A673 (cell line): ENCODE measurements at regions not wholly inside any gene's neighbourhood (a gene's known extent, or its start where the extent isn't known, plus 50 kb on each side); places are given as distances from the start of the nearest gene placed in this dataset.

Experiments
- BruUV-seq: library from RNA; stranded (reverse); fragments of 400-500 nt; replicated peaks from 2 replicates; lab custom pipeline; 2021; lab: Mats Ljungman, UMichigan
- CTCF ChIA-PET: fragments of 300-600 bp; sonication (Branson Sonifier 250); formaldehyde crosslinking; loops from one replicate; lab custom pipeline; 2022; ENCODE audit warnings: antibody characterized with exemption; lab: Charles Lee
- POLR2A ChIA-PET: fragments of 300-600 bp; sonication (Branson Sonifier 250); formaldehyde crosslinking; loops from one replicate; lab custom pipeline; 2022; ENCODE audit warnings: antibody characterized with exemption; ENCODE audit not compliant: low non-redundant PET; lab: Charles Lee
- DNase-seq: peaks from one replicate; pipeline ENCODE4 v3.0.0-alpha.2; 2015; ENCODE audit warnings: low spot score
- H3K27ac ChIP-seq: fragments of 200-600 bp; sonication (generic); 2 replicates; pipeline ENCODE4 v1.5.1; 2016; ENCODE audit warnings: mixed run types, low read depth, mild to moderate bottlenecking, mixed read lengths, antibody characterized with exemption, low read length; ENCODE audit not compliant: poor library complexity, severe bottlenecking
- H3K27me3 ChIP-seq: fragments of 200-600 bp; sonication (generic); replicated peaks from 2 replicates; pipeline ENCODE4 v1.6.1; 2017; ENCODE audit warnings: mixed run types, low read depth, mild to moderate bottlenecking, mixed read lengths, antibody characterized with exemption, low read length; ENCODE audit not compliant: insufficient read depth, poor library complexity
- H3K36me3 ChIP-seq: fragments of 200-600 bp; sonication (generic); 2 replicates; pipeline ENCODE4 v1.6.1; 2016; ENCODE audit warnings: mixed run types, mild to moderate bottlenecking, mixed read lengths, antibody characterized with exemption, low read length; ENCODE audit not compliant: insufficient read depth, poor library complexity, severe bottlenecking
- H3K4me1 ChIP-seq: fragments of 200-600 bp; sonication (generic); 2 replicates; pipeline ENCODE4 v1.6.1; 2017; ENCODE audit warnings: mixed run types, mild to moderate bottlenecking, mixed read lengths, antibody characterized with exemption, low read length; ENCODE audit not compliant: insufficient read depth, poor library complexity, severe bottlenecking
- H3K4me3 ChIP-seq: fragments of 200-600 bp; sonication (generic); 2 replicates; pipeline ENCODE4 v1.5.1; 2016; ENCODE audit warnings: low read depth, mixed run types, mild to moderate bottlenecking, mixed read lengths, low read length; ENCODE audit not compliant: poor library complexity, severe bottlenecking
- H3K9me3 ChIP-seq: fragments of 200-600 bp; sonication (generic); 2 replicates; pipeline ENCODE4 v1.6.1; 2016; ENCODE audit warnings: mixed run types, low read depth, mild to moderate bottlenecking, mixed read lengths, antibody characterized with exemption, low read length; ENCODE audit not compliant: poor library complexity, severe bottlenecking
- EZH2 ChIP-seq: fragments of 200-600 bp; sonication (generic); IDR thresholded peaks from 2 replicates; pipeline ENCODE4 v1.6.1; 2017; ENCODE audit warnings: borderline replicate concordance, low read depth, mild to moderate bottlenecking, mixed read lengths, antibody characterized with exemption, low read length; ENCODE audit not compliant: poor library complexity, severe bottlenecking
- intact Hi-C: fragments of 100-400 bp; cut with micrococcal nuclease; formaldehyde crosslinking; loops from one replicate; pipeline ENCODE4 v1.10.0; 2022; ENCODE audit not compliant: unreplicated experiment
- TF ChIP-seq, protein P1 (sequence below): fragments of 300-800, 200-600 bp; sonication (generic); conservative IDR thresholded peaks from 2 replicates; pipeline ENCODE4 v1.5.1; 2017; ENCODE audit warnings: low read depth, mild to moderate bottlenecking, antibody characterized with exemption, low read length, moderate library complexity, mixed read lengths

DNA sequence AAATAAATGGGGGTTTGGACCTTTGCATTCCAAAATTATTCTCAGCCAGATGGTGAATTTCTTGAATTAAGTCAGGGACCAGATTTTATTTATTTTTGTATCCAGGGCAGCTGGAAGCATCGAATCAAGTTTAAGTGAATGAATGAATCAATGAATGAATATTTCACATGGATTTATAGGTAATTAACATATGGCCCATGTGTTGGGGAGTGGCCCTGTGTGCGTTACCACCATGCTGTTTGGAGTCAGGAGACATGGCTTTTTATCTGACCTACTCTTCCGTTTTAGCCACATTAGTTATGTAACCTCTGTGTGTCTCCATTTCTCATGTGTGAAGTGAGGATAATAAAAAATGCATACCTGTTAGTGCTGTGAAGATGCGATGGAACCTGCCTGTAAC is 213.5 kb downstream of the CDH26 start:
- ChIA-PET POLR2A (no interaction called here), CTCF (no interaction called here)
- H3K9me3 ChIP-seq: no peaks in the 10 kb centered on the region
- intact Hi-C loops: no loop called here
- H3K4me3 ChIP-seq: no peak overlapping the region
- no peak for DNase-seq
- TF ChIP-seq, protein P1, sequence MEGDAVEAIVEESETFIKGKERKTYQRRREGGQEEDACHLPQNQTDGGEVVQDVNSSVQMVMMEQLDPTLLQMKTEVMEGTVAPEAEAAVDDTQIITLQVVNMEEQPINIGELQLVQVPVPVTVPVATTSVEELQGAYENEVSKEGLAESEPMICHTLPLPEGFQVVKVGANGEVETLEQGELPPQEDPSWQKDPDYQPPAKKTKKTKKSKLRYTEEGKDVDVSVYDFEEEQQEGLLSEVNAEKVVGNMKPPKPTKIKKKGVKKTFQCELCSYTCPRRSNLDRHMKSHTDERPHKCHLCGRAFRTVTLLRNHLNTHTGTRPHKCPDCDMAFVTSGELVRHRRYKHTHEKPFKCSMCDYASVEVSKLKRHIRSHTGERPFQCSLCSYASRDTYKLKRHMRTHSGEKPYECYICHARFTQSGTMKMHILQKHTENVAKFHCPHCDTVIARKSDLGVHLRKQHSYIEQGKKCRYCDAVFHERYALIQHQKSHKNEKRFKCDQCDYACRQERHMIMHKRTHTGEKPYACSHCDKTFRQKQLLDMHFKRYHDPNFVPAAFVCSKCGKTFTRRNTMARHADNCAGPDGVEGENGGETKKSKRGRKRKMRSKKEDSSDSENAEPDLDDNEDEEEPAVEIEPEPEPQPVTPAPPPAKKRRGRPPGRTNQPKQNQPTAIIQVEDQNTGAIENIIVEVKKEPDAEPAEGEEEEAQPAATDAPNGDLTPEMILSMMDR: no peak
- TF ChIP-seq EZH2: no peak
- no peak overlapping the region for H3K27ac ChIP-seq
- H3K36me3 ChIP-seq: no peaks in the 10 kb centered on the region
- no TSS peak for BruUV-seq
- H3K4me1 ChIP-seq: no peaks in the 10 kb centered on the region
- no peaks in the 10 kb centered on the region for H3K27me3 ChIP-seq

DNA sequence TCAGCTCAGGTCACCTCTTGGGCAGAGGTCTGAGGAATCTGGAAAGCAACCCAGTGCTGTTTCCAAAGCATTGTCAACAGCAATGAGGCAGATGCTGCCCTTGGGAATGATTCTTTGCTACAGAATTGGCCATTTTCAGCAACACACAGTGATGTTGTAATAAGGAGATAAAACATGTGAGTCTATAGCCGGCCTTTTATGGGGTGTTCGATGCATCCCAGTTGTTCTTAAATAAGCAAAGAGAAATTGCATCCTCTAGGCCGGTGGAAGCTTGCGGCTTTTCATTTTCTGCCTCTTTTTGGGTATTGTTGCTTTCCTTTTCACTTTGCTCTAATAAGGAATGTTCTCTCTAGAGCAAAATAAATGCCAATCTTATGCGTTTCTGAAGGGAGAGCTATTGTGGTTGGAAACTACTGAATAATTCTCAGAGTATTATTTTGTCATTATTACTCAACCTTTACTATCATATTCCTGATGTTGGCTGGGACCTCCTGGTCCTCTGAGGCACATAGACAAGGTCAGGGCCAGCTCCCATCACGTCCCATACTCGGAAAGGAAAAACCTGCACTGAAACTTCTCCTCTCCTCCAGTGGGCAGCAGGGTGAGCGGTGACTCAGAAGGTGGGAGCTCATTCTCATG is 214.2 kb downstream of the CDH26 start:
- BruUV-seq: no TSS peak

DNA sequence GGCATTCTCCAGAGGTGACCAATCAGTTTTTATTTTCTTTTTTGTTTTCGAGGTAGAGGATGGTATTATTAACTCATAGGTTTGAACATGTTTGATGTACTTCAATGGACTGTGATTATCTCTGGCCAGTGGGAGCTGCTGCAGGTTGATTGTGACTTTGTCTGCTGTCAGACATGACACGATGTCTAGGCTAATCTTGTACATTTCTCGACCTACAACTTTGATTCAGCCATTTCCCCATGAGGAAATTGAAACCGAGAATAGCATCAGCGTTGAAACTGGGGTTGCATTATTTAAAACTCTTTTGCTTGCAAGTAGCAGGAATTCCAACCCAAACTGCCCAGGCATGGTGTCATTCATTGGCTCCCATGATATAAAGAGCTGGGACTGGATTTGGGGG is 218.9 kb downstream of the CDH26 start:
- Histone ChIP-seq H3K4me1 (no peaks in the 10 kb centered on the region), H3K4me3 (no peak overlapping the region), H3K36me3 (no peaks in the 10 kb centered on the region), H3K27me3 (no peaks in the 10 kb centered on the region), H3K27ac (no peak overlapping the region), H3K9me3 (no peaks in the 10 kb centered on the region)
- CTCF ChIA-PET: no interaction called here
- intact Hi-C loops: no loop called here
- TF ChIP-seq, protein P1: no peak
- no peak for TF ChIP-seq EZH2
- no TSS peak for BruUV-seq
- POLR2A ChIA-PET: no interaction called here
- no peak for DNase-seq

More for the DNA sequence above, 214.2 kb downstream of the CDH26 start:
- intact Hi-C loops: no loop called here
- Histone ChIP-seq H3K4me3 (no peak overlapping the region), H3K27ac (no peak overlapping the region), H3K4me1 (no peaks in the 10 kb centered on the region), H3K27me3 (no peaks in the 10 kb centered on the region), H3K36me3 (no peaks in the 10 kb centered on the region), H3K9me3 (no peaks in the 10 kb centered on the region)
- TF ChIP-seq, protein P1: no peak
- no peak for TF ChIP-seq EZH2
- CTCF ChIA-PET: no interaction called here
- no peak for DNase-seq
- POLR2A ChIA-PET: no interaction called here
